ENCODE measurements at regions not wholly inside any gene's neighbourhood (a gene's known extent, or its start where the extent isn't known, plus 50 kb on each side); places are given as distances from the start of the nearest gene placed in this dataset.
"Not testable (repeated sequence)": the region's sequence is repeated elsewhere in the genome, so short reads cannot be mapped to it uniquely, and the experiment has no call there.

- DNase-seq (ENCODE audit: low read depth), result no peak
- in situ Hi-C loops (cut with HindIII; ENCODE audit: low sequenced_read_pairs), result no loop called here
- no peak overlapping the region for H3K4me3 ChIP-seq (ENCODE audit: low read depth, low read length)
- TF ChIP-seq CTCF (IDR thresholded peaks at IDR 0.05; ENCODE audit: low read depth, low read length, missing control alignments), result peak; percentile 23
Measured at GRCh38 chr1:189708674-189709073, 769.0 kb downstream of the BRINP3 start.

GRCh38 chr1:189718147-189718795 lies 759.4 kb downstream of the BRINP3 start:
- H3K4me3 ChIP-seq (ENCODE audit: low read depth, low read length); DNase-seq (ENCODE audit: low read depth); in situ Hi-C loops (cut with HindIII; ENCODE audit: low sequenced_read_pairs): not testable (repeated sequence)

- DNase-seq (ENCODE audit: low read depth), result no peak
- H3K4me3 ChIP-seq (ENCODE audit: low read depth, low read length), result no peak overlapping the region
- in situ Hi-C loops (cut with HindIII; ENCODE audit: low sequenced_read_pairs), result no loop called here
- no peak for TF ChIP-seq CTCF (IDR thresholded peaks at IDR 0.05; ENCODE audit: low read depth, low read length, missing control alignments)
Measured at GRCh38 chr1:189726806-189727205, 750.9 kb downstream of the BRINP3 start.

DNA sequence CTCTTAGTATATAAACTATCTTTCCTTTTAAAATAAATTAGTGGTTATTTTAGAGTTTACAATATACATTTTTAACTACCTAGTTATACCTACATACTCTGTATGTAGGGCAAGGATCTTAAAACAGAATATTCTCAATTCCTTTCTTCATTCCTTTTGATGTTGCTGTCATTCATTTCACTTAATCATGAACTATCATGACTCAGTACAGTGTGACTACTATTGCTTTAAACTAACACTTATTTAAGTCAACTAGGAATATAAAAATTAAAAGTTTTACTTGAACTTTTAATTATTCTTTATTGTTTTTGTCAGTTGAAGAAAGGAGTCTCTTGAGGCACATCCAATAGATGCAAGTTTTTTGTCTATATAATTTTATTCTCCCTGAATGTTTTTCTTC lies 726.4 kb downstream of the BRINP3 start:
- DNase-seq (ENCODE audit: low read depth), result no peak
- no peak for TF ChIP-seq CTCF (IDR thresholded peaks at IDR 0.05; ENCODE audit: low read depth, low read length, missing control alignments)
- no peak overlapping the region for H3K4me3 ChIP-seq (ENCODE audit: low read depth, low read length)
- in situ Hi-C loops (cut with HindIII; ENCODE audit: low sequenced_read_pairs), result no loop called here

GRCh38 chr1:189752461-189752995 lies 725.1 kb downstream of the BRINP3 start:
- in situ Hi-C loops (cut with HindIII; ENCODE audit: low sequenced_read_pairs), result no loop called here

DNA sequence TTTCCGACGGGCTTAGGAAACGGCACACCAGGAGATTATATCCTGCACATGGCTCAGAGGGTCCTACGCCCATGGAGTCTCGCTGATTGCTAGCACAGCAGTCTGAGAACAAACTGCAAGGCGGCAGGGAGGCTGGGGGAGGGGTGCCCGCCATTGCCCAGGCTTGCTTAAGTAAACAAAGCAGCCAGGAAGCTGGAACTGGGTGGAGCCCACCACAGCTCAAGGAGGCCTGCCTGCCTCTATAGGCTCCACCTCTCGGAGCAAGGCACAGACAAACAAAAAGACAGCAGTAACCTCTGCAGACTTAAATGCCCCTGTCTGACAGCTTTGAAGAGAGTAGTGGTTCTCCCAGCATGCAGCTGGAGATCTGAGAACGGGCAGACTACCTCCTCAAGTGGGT lies 722.6 kb downstream of the BRINP3 start:
- H3K4me3 ChIP-seq (ENCODE audit: low read depth, low read length); DNase-seq (ENCODE audit: low read depth); in situ Hi-C loops (cut with HindIII; ENCODE audit: low sequenced_read_pairs): not testable (repeated sequence)

More at GRCh38 chr1:189752461-189752995, 725.1 kb downstream of the BRINP3 start:
- no peak overlapping the region for H3K4me3 ChIP-seq (ENCODE audit: low read depth, low read length)
- no peak for DNase-seq (ENCODE audit: low read depth)
- no peak for TF ChIP-seq CTCF (IDR thresholded peaks at IDR 0.05; ENCODE audit: low read depth, low read length, missing control alignments)

GRCh38 chr1:189764391-189765320 lies 713.0 kb downstream of the BRINP3 start:
- DNase-seq (ENCODE audit: low read depth), result no peak
- in situ Hi-C loops (cut with HindIII; ENCODE audit: low sequenced_read_pairs), result no loop called here
- TF ChIP-seq CTCF (IDR thresholded peaks at IDR 0.05; ENCODE audit: low read depth, low read length, missing control alignments), result no peak
- H3K4me3 ChIP-seq (ENCODE audit: low read depth, low read length), result no peak overlapping the region
